ENCODE measurements at regions not wholly inside any gene's neighbourhood (a gene's known extent, or its start where the extent isn't known, plus 50 kb on each side); places are given as distances from the start of the nearest gene placed in this dataset.
"Not testable (repeated sequence)": the region's sequence is repeated elsewhere in the genome, so short reads cannot be mapped to it uniquely, and the experiment has no call there.

DNA sequence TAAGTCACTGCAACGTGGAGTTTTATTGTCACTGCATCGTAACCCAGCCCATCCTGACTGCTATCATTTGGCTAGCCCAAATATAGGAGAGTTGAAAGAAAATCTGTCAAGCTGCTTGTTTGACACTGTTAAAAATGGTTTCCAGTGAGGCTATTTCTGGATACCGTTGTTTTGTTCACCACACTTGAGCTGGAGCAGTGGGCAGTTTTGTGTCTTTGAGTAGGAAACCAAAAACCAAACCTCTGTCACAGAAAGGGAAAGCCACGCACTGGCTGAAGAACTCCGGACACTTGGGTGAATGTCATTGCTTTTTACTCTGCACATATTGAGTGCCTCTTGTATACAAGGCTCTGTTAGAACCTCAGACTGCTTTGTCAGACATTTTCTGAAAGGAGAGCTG lies 446.4 kb upstream of the CFAP20DC start:
- DNase-seq: no peak

- DNase-seq: not testable (repeated sequence)
These were observed 445.1 kb upstream of the CFAP20DC start for GRCh38 chr3:59494969-59495368.

- no peak for DNase-seq
These were observed 436.7 kb upstream of the CFAP20DC start for GRCh38 chr3:59486520-59486919.

DNA sequence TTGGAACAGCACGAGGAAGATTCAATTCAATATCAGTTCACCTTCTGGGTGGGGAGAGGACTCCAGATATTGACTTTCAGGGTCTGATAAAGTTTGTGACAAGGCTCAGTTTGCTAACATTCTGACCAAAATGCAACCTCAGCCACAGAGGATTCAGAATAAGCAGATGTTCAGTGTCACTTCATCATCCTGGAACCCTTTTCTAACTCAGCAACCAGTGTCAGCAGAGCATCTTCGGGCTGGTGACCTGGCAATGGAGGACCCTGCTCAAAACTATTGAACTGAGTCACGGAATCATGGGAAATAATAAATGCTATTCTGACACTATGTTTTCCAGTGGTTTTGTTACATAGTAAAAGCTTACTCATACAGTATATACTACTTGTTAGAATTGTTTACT lies 433.4 kb upstream of the CFAP20DC start:
- DNase-seq: no peak

- peak; percentile 61 for DNase-seq
These were observed 432.9 kb upstream of the CFAP20DC start for GRCh38 chr3:59482684-59483083.

GRCh38 chr3:59481776-59482400 lies 432.1 kb upstream of the CFAP20DC start:
- DNase-seq: peak; percentile 32

DNA sequence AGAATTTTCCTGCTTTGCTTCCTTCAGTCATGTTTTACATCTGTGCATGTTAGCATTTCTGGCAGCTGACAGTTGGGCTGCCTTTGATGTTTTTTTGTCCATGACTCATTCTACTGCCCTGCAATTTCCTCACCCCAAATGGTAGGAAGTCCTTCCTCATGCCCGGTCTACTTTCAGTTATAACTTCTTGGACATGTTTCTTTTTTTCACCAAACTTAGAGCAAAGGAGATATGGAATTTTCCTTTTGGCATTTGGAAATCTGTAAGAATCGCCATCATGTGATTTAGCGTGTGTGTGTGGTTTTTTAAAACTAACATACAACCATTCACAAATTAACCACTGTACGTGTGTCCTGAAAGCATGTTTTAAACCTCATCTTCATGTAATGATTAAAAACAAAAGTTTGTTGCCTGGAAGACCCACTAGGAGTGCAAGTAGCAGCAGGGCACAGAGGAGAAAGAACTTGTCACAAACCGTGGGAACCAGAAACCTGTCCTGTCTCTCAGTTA lies 430.7 kb upstream of the CFAP20DC start:
- DNase-seq: peak; percentile 79

DNA sequence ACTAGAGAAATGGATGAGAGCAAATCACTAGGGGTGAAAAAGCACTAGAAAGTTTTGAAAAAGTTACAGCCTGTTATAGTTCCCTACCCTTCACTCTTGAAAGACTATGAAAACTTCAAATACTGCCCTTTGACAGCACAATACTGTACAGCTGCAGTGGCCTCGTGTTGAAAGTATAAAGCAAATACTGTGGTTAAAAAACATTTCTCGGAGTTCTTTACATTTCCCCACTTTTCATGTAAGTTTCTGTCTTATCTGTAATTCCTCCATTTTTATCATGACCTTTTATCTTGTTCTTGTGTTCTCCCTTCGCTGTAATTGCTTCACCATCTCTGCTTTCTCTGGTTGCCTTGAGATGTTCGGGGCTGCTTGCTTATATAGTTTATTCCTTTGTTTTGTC lies 423.8 kb upstream of the CFAP20DC start:
- DNase-seq: no peak

GRCh38 chr3:59472541-59472940 lies 422.7 kb upstream of the CFAP20DC start:
- peak; percentile 29 for DNase-seq

DNA sequence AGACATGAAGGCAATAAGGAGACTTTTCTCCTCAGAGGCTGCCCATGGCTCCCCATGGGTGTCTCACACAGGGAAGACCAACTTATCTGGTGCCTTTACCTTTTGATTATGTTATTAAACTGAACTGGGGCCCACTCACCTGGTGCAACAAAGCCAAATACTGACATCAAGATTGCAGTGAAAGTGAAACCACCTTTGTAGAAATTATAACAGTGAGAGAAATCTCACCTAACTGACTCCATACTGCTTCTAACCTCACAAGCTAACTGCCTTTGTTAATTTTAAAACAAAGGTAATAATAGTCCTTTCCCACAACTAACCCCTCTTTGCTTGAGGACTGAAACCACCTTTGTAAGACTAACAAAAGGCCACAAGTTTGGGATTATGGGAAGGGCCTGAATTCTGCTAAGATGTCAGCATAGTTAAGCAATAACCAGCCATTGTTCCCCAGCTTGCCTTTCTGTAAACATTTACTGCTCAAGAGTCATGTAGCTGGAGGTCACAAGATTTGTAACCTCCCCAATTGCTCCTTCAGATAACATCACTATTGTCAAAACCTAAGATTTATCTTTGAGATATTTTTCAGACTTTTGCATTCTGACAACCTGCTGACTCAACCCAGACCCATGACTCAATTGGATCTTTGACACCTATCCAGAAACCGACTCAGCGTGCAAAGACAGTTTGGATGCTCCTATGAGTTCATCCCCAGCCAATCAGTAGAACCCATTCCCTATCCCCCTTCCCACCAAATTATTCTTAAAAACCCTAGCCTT lies 420.3 kb upstream of the CFAP20DC start:
- DNase-seq: peak; percentile 55

- no peak for DNase-seq
These were observed 417.7 kb upstream of the CFAP20DC start for GRCh38 chr3:59467476-59467875.

DNA sequence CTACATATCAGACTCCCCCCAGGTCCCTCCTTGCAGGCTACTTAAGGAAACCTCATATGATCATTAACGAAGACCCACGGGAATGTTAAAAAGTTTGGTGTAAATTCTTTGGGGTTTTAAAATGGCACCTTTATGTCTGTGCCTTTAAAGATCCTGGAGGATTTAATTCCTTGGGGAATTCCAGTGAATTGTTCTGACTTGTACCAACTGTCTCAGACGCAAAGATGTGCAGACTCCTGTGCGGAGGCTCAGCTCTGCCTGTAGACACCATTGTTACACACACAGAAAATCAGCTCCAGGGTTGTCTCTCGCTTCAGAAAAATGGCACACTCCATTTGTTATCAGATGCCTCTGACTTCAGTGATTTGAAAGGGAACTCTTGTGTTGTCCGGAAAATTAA lies 414.4 kb upstream of the CFAP20DC start:
- peak; percentile 3 for DNase-seq

GRCh38 chr3:59463253-59463652 lies 413.4 kb upstream of the CFAP20DC start:
- no peak for DNase-seq

- no peak for DNase-seq
These were observed 410.2 kb upstream of the CFAP20DC start for GRCh38 chr3:59460068-59460467.

DNA sequence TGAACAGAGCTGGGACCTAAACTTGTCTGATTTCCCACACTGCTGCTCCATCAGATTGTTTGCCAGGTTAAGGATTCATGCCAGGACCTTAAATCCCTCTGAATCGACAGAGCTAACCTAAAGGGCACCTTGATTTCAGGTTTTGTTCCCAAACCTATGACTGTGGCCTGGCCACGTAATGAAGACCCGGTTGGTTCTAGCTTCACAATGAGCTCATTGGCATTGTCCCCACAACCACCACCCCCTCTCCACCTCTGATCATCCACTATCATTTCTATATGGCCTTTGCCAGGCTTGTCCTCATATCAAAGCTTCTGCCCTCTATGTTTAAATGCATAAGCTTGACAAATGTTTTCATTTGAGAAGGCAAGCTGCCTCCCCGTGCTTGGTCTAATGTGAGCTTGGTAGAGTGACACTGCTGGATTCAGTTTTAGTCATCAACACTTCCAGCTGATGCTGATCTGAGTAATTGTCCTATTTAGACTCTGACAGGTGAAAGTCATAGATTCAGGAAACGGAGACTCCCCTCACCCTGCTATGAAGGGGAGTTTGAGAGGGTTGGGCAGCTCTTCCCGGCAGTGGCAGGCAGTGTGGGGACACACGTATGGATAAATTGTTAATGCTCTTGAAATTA lies 407.1 kb upstream of the CFAP20DC start:
- no peak for DNase-seq

DNA sequence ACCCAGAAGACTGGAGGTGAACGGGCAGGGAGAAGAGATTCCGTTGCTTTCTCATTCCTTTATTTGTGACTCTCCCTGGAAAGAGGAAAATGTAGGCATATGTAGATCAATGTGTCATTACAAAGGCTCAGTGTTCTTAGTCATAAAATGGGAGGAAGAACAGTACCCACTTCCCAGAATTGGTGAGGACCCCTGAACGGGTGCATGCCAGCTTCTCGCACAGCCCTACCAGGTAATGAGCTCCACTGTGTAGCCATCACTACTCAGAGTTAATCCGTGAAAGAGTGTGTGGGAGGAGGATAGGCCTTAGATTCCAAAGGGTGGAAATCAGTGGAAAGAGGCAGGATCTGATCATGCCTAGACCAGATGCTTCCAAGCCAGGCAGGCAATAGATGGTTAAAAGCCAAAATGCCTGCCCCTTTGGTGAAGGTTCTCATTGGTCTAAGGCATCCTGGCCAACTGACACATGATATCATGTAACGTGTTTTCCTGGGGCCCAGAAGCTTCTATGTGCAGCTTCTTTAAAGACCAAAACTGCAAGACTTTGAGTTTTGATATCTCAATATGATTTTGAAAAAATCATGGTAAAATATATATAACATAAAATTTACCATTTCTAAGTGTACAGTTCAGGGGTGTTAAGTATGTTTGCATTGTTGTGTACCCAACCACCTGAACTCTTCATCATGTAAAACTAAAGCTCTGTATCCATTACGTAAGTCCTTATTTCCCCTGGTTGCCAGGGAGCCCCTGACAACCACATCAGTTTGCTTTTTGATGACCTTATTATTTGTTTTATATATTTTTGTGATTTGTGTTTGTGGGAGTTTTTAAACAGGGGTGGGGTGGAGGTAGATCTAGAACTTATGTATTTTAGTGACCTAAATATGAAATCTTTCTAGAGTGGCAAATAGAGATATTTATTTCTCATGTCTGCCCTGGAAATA lies 402.2 kb upstream of the CFAP20DC start:
- no peak for DNase-seq

DNA sequence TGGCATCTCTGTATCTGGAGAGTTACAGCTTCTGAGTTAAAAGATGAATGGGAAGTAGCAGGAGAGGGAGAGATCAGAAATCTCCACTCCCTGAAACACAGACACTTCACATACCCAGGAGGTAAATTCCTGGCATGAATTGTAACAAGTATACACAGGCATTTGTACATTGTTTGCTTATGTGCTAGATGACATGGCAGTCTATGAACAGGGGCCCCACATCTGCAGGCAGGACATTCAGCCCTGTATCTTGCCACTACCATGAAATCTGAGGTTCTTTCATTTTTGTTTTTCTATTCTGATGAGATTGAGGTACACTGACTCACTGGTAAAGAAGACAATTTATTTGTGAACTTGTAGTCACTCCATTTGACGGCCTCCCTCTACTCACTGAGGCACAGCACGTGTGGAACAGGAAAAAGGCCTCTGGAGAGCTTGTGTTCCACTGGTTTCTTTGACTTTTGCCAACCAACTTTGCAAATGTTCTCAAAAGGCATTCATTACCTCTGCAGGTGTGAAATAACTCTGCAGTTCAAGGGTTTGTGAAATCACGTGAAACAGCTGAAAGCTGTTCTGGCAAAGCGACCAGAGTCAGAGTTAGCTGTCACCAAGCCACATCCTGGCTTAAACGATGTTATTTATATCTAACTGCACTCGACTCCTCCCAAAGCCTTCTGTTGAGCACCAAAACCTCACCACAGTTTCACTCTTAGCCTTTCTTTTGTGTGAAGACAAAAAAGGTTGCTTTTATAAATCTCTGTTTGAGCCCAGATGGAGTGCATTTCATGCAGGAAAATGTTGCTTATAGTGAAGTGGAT lies 401.3 kb upstream of the CFAP20DC start:
- DNase-seq: peak; percentile 2

GRCh38 chr3:59450437-59450836 lies 400.6 kb upstream of the CFAP20DC start:
- DNase-seq: no peak

- no peak for DNase-seq
These were observed 397.1 kb upstream of the CFAP20DC start for GRCh38 chr3:59446775-59447465.

GRCh38 chr3:59444676-59445075 lies 394.9 kb upstream of the CFAP20DC start:
- no peak for DNase-seq

DNA sequence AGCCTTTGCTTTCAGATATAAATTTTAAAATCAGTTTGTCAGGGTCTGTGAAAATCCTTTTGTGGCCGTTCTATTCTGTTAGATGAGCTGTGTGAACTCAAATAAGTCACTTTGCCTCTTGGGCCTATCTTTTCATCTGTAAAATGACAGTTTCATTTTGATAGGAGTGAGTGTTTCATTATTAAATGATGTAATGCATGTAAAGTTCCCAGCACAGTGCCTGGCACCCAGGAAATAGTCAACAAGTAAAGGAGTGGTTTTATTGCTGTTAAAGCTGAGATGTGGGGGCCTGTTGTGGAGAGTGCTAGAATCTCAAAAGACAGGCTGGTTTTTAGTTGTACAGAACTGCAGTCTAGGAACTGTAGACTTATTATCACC lies 394.5 kb upstream of the CFAP20DC start:
- no peak for DNase-seq

Measured in fibroblast of skin of right biceps (primary cell).